ENCODE measurements at regions not wholly inside any gene's neighbourhood (a gene's known extent, or its start where the extent isn't known, plus 50 kb on each side); places are given as distances from the start of the nearest gene placed in this dataset.

GRCh38 chr7:125661006-125661405 is 731.4 kb upstream of the POT1 start:
- ChIA-PET CTCF (no interaction called here), POLR2A (no interaction called here)
- no peak for DNase-seq (ENCODE audit: extremely low spot score)
- no peak for TF ChIP-seq ZNF384 (IDR thresholded peaks at IDR 0.05)
- TF ChIP-seq LEF1 (IDR thresholded peaks at IDR 0.05; ENCODE audit: borderline replicate concordance): no peak
- no peak for TF ChIP-seq NFRKB (IDR thresholded peaks at IDR 0.05)
- TF ChIP-seq PKNOX1 (IDR thresholded peaks at IDR 0.05): no peak
- no peak for TF ChIP-seq CTBP1 (IDR thresholded peaks at IDR 0.05; ENCODE audit: borderline replicate concordance)
- no peak for TF ChIP-seq L3MBTL2 (conservative IDR thresholded peaks at IDR 0.05)
- no peak for TF ChIP-seq SP1 (IDR thresholded peaks at IDR 0.05)
- TF ChIP-seq BHLHE40 (IDR thresholded peaks at IDR 0.05; ENCODE audit: borderline replicate concordance): no peak
- TF ChIP-seq FOXA1 (IDR thresholded peaks at IDR 0.05): no peak
- TF ChIP-seq ARNT (IDR thresholded peaks at IDR 0.05): no peak
- TF ChIP-seq TARDBP (IDR thresholded peaks at IDR 0.05): no peak
- TF ChIP-seq SUZ12 (IDR thresholded peaks at IDR 0.05): no peak
- TF ChIP-seq HDGF (IDR thresholded peaks at IDR 0.05; ENCODE audit: borderline replicate concordance): no peak
- TF ChIP-seq FOXK2 (IDR thresholded peaks at IDR 0.05): no peak
- TF ChIP-seq FOXM1 (IDR thresholded peaks at IDR 0.05; ENCODE audit: borderline replicate concordance): no peak
- no peak for TF ChIP-seq ELF4 (IDR thresholded peaks at IDR 0.05)

- ChIA-PET CTCF (no interaction called here), POLR2A (no interaction called here)
- no peak for DNase-seq (ENCODE audit: extremely low spot score)
- TF ChIP-seq NFRKB (IDR thresholded peaks at IDR 0.05) (no peak), FOXM1 (IDR thresholded peaks at IDR 0.05; ENCODE audit: borderline replicate concordance) (no peak), ZNF384 (IDR thresholded peaks at IDR 0.05) (no peak), SUZ12 (IDR thresholded peaks at IDR 0.05) (no peak), SP1 (IDR thresholded peaks at IDR 0.05) (no peak), FOXK2 (IDR thresholded peaks at IDR 0.05) (no peak), BHLHE40 (IDR thresholded peaks at IDR 0.05; ENCODE audit: borderline replicate concordance) (no peak)
Observed at GRCh38 chr7:125654076-125654475, 724.5 kb upstream of the POT1 start.

GRCh38 chr7:125651823-125652528 is 722.4 kb upstream of the POT1 start:
- CTCF ChIA-PET: no interaction called here
- peak; percentile 3 for DNase-seq (ENCODE audit: extremely low spot score)
- POLR2A ChIA-PET: no interaction called here
- TF ChIP-seq FOXA1 (IDR thresholded peaks at IDR 0.05) (no peak), ELF4 (IDR thresholded peaks at IDR 0.05) (no peak), HDGF (IDR thresholded peaks at IDR 0.05; ENCODE audit: borderline replicate concordance) (no peak), CTBP1 (IDR thresholded peaks at IDR 0.05; ENCODE audit: borderline replicate concordance) (no peak), TARDBP (IDR thresholded peaks at IDR 0.05) (no peak), BHLHE40 (IDR thresholded peaks at IDR 0.05; ENCODE audit: borderline replicate concordance) (no peak), FOXM1 (IDR thresholded peaks at IDR 0.05; ENCODE audit: borderline replicate concordance) (no peak), SUZ12 (IDR thresholded peaks at IDR 0.05) (no peak), SP1 (IDR thresholded peaks at IDR 0.05) (no peak)

- ChIA-PET POLR2A (no interaction called here), CTCF (no interaction called here)
- TF ChIP-seq BHLHE40 (IDR thresholded peaks at IDR 0.05; ENCODE audit: borderline replicate concordance): no peak
- no peak for TF ChIP-seq NFRKB (IDR thresholded peaks at IDR 0.05)
- no peak for TF ChIP-seq LEF1 (IDR thresholded peaks at IDR 0.05; ENCODE audit: borderline replicate concordance)
- TF ChIP-seq HDGF (IDR thresholded peaks at IDR 0.05; ENCODE audit: borderline replicate concordance): no peak
- no peak for TF ChIP-seq TARDBP (IDR thresholded peaks at IDR 0.05)
- no peak for TF ChIP-seq PKNOX1 (IDR thresholded peaks at IDR 0.05)
- no peak for TF ChIP-seq ELF4 (IDR thresholded peaks at IDR 0.05)
- TF ChIP-seq FOXA1 (IDR thresholded peaks at IDR 0.05): no peak
- no peak for DNase-seq (ENCODE audit: extremely low spot score)
Observed at GRCh38 chr7:125648543-125648942, 718.9 kb upstream of the POT1 start.

- POLR2A ChIA-PET: no interaction called here
- no peak for TF ChIP-seq FOXK2 (IDR thresholded peaks at IDR 0.05)
- TF ChIP-seq NFRKB (IDR thresholded peaks at IDR 0.05): no peak
- TF ChIP-seq CTBP1 (IDR thresholded peaks at IDR 0.05; ENCODE audit: borderline replicate concordance): no peak
- TF ChIP-seq TARDBP (IDR thresholded peaks at IDR 0.05): no peak
- TF ChIP-seq BHLHE40 (IDR thresholded peaks at IDR 0.05; ENCODE audit: borderline replicate concordance): no peak
- TF ChIP-seq SP1 (IDR thresholded peaks at IDR 0.05): no peak
- no peak for TF ChIP-seq L3MBTL2 (conservative IDR thresholded peaks at IDR 0.05)
- no peak for TF ChIP-seq FOXA1 (IDR thresholded peaks at IDR 0.05)
- TF ChIP-seq ELF4 (IDR thresholded peaks at IDR 0.05): no peak
- TF ChIP-seq PKNOX1 (IDR thresholded peaks at IDR 0.05): no peak
- no peak for TF ChIP-seq HDGF (IDR thresholded peaks at IDR 0.05; ENCODE audit: borderline replicate concordance)
- no peak for TF ChIP-seq ZNF384 (IDR thresholded peaks at IDR 0.05)
- TF ChIP-seq LEF1 (IDR thresholded peaks at IDR 0.05; ENCODE audit: borderline replicate concordance): no peak
- TF ChIP-seq FOXM1 (IDR thresholded peaks at IDR 0.05; ENCODE audit: borderline replicate concordance): no peak
- no peak for TF ChIP-seq SUZ12 (IDR thresholded peaks at IDR 0.05)
- no peak for TF ChIP-seq ARNT (IDR thresholded peaks at IDR 0.05)
- DNase-seq (ENCODE audit: extremely low spot score): no peak
- CTCF ChIA-PET: no interaction called here
Observed at GRCh38 chr7:125645770-125646169, 716.1 kb upstream of the POT1 start.

- no peak for DNase-seq (ENCODE audit: extremely low spot score)
- POLR2A ChIA-PET: interaction anchor here (0.5 kb wide), 1 partner anchor 619 kb away, joined by 3 read pairs; no protein-coding TSS in a partner anchor
- TF ChIP-seq BHLHE40 (IDR thresholded peaks at IDR 0.05; ENCODE audit: borderline replicate concordance): no peak
- TF ChIP-seq LEF1 (IDR thresholded peaks at IDR 0.05; ENCODE audit: borderline replicate concordance): no peak
- TF ChIP-seq CTBP1 (IDR thresholded peaks at IDR 0.05; ENCODE audit: borderline replicate concordance): no peak
- TF ChIP-seq TARDBP (IDR thresholded peaks at IDR 0.05): no peak
- TF ChIP-seq ELF4 (IDR thresholded peaks at IDR 0.05): no peak
- no peak for TF ChIP-seq ARNT (IDR thresholded peaks at IDR 0.05)
- CTCF ChIA-PET: no interaction called here
Observed at GRCh38 chr7:125644109-125644508, 714.5 kb upstream of the POT1 start.

Data from HEK293T (cell line).